Fibroblast of lung (primary cell): ENCODE measurements at regions not wholly inside any gene's neighbourhood (a gene's known extent, or its start where the extent isn't known, plus 50 kb on each side); places are given as distances from the start of the nearest gene placed in this dataset.
A peak's percentile ranks its signal among the peaks of the same experiment; 100 is the strongest.

ENCODE experiments used
- DNase-seq, 2 donors: peaks; one replicate each; pipeline versions ENCODE4 v3.0.0 to v3.0.0-alpha.2; 2010; ENCODE audit warnings: low read depth in 2 of 2
- H2AFZ ChIP-seq: 2 replicates; pipeline ENCODE4 v1.5.1; 2012; ENCODE audit warnings: low read length, control low read depth, inconsistent platforms
- H3K27ac ChIP-seq: 2 replicates; pipeline ENCODE4 v1.5.1; 2011; ENCODE audit warnings: low read length, control low read depth; ENCODE audit not compliant: insufficient read depth
- H3K27me3 ChIP-seq: 2 replicates; pipeline ENCODE4 v1.5.1; 2011; ENCODE audit warnings: mild to moderate bottlenecking, low read length; ENCODE audit not compliant: control insufficient read depth, insufficient read depth
- H3K36me3 ChIP-seq: 2 replicates; pipeline ENCODE4 v1.5.1; 2011; ENCODE audit warnings: low read length; ENCODE audit not compliant: control insufficient read depth, insufficient read depth
- H3K4me1 ChIP-seq: 2 replicates; pipeline ENCODE4 v1.5.1; 2011; ENCODE audit warnings: low read length; ENCODE audit not compliant: control insufficient read depth, insufficient read depth; ENCODE audit errors: extremely low read depth
- H3K4me2 ChIP-seq: 2 replicates; pipeline ENCODE4 v1.5.1; 2011; ENCODE audit warnings: low read length, control low read depth; ENCODE audit not compliant: insufficient read depth; ENCODE audit errors: extremely low read depth
- H3K4me3 ChIP-seq, 4 experiments: fragments of 200-600 bp in 1 of 4; sonication (generic) in 1 of 4; replicated peaks in 1 of 4; 2 replicates each; pipeline ENCODE4 v1.5.1; 2011 to 2016; ENCODE audit warnings: low read length in 4 of 4, low read depth in 3 of 4, mild to moderate bottlenecking in 3 of 4, control low read depth in 2 of 4, inconsistent platforms in 1 of 4, mixed read lengths in 1 of 4; ENCODE audit not compliant: insufficient read depth in 1 of 4; ENCODE audit errors: control extremely low read depth in 1 of 4
- H3K79me2 ChIP-seq: 2 replicates; pipeline ENCODE4 v1.5.1; 2012; ENCODE audit warnings: mild to moderate bottlenecking, low read length, inconsistent platforms; ENCODE audit not compliant: control insufficient read depth, insufficient read depth
- H3K9ac ChIP-seq: 2 replicates; pipeline ENCODE4 v1.5.1; 2011; ENCODE audit warnings: mild to moderate bottlenecking, low read length, control low read depth; ENCODE audit not compliant: insufficient read depth
- H3K9me3 ChIP-seq: 2 replicates; pipeline ENCODE4 v1.5.1; 2012; ENCODE audit warnings: low read depth, low read length; ENCODE audit not compliant: control insufficient read depth, insufficient read depth
- H4K20me1 ChIP-seq: 2 replicates; pipeline ENCODE4 v1.5.1; 2011; ENCODE audit warnings: low read length; ENCODE audit not compliant: control insufficient read depth, insufficient read depth; ENCODE audit errors: extremely low read depth
- EZH2 ChIP-seq: IDR thresholded peaks from 2 replicates; pipeline ENCODE4 v1.5.1; 2012; ENCODE audit warnings: low read length, control low read depth, mild to moderate bottlenecking; ENCODE audit errors: missing control alignments
- TF ChIP-seq, protein P1 (sequence below), 2 donors: IDR thresholded peaks in 1 of 2; conservative IDR thresholded peaks in 1 of 2; 1 replicate in 1 of 2; 2 replicates in 1 of 2; pipeline ENCODE4 v1.5.1; 2011 to 2012; ENCODE audit warnings: low read length in 2 of 2, control low read depth in 1 of 2, inconsistent platforms in 1 of 2, low read depth in 1 of 2, mild to moderate bottlenecking in 1 of 2

DNA sequence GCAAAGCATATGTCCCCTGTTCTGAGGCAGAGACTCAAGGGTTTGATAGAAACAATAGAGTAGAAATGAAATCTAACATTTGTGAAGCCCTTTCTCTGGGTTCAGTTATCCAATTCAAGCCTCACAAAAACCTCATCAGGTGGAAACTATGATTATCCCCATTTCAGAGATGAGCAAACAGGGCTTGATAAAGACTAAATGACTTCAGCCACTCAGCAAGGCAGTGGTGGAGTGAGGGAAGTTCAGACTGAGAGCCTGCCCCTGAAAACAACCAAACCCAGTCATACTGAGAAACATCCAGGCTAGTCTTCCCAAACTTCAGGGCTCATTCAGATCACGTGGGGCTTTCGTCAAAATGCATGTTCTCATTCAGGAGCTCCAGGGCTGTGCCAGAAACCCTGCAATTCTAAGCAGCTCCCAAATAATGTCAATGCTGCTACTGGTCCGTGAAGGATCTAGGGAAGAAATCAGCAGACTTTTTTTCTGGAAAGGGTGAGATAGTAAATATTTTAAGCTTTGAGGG, 109.6 kb upstream of the KIT start:
- Histone ChIP-seq H3K9me3 (no peaks in the 10 kb centered on the region), H3K4me2 (no peak overlapping the region), H3K79me2 (no peaks in the 10 kb centered on the region), H3K27me3 (no peaks in the 10 kb centered on the region), H4K20me1 (no peaks in the 10 kb centered on the region), H3K4me1 (no peaks in the 10 kb centered on the region), H3K27ac (no peak overlapping the region), H3K4me3 (no peak overlapping the region), H3K36me3 (no peaks in the 10 kb centered on the region), H2AFZ (no peak overlapping the region), H3K9ac (no peak overlapping the region)
- no peak for TF ChIP-seq EZH2
- TF ChIP-seq, protein P1, sequence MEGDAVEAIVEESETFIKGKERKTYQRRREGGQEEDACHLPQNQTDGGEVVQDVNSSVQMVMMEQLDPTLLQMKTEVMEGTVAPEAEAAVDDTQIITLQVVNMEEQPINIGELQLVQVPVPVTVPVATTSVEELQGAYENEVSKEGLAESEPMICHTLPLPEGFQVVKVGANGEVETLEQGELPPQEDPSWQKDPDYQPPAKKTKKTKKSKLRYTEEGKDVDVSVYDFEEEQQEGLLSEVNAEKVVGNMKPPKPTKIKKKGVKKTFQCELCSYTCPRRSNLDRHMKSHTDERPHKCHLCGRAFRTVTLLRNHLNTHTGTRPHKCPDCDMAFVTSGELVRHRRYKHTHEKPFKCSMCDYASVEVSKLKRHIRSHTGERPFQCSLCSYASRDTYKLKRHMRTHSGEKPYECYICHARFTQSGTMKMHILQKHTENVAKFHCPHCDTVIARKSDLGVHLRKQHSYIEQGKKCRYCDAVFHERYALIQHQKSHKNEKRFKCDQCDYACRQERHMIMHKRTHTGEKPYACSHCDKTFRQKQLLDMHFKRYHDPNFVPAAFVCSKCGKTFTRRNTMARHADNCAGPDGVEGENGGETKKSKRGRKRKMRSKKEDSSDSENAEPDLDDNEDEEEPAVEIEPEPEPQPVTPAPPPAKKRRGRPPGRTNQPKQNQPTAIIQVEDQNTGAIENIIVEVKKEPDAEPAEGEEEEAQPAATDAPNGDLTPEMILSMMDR (conservative IDR thresholded peaks at IDR 0.05 in 1 of 2, IDR thresholded peaks at IDR 0.05 in 1 of 2; ENCODE audit: low read depth in 1 of 2, low read length in 2 of 2): no peak
- DNase-seq: no peak

DNA sequence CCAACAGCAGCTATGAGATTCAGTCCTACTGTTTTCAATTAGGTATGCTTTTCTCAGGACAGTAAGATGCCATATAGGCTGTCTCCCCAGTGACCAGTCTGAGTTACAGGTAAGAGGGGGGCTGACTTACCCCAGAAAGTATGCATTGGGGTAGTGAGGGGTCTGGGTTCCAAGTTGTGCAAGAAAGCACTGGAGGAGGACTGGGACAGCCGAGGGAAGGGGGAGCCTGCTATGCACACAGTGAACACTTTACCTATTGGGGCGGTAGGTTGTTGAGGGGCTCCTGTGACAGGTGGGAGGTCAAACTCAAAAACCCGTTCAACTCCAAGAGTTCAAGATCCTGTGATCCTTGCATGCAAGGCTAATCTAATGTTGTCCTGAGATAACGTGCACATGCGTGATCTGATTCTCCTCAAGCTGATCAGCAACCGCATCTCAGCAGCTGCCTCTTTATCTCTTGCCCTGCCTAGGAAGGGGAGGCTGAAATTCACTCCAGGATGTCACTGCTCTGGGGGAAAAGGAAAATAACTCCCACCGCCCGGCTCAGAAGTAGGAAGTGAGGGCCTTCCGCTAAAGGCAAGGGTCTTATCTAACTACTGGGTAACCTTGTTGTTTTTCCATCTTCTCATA, 108.8 kb upstream of the KIT start:
- no peak overlapping the region for H2AFZ ChIP-seq
- TF ChIP-seq, protein P1 (conservative IDR thresholded peaks at IDR 0.05 in 1 of 2, IDR thresholded peaks at IDR 0.05 in 1 of 2; ENCODE audit: low read depth in 1 of 2, low read length in 2 of 2): no peak
- TF ChIP-seq EZH2: no peak
- no peak overlapping the region for H3K27ac ChIP-seq
- H3K36me3 ChIP-seq: no peaks in the 10 kb centered on the region
- DNase-seq: no peak
- no peaks in the 10 kb centered on the region for H3K4me1 ChIP-seq
- H3K4me3 ChIP-seq: no peak overlapping the region
- H3K27me3 ChIP-seq: no peaks in the 10 kb centered on the region
- no peaks in the 10 kb centered on the region for H4K20me1 ChIP-seq
- no peak overlapping the region for H3K4me2 ChIP-seq
- H3K9ac ChIP-seq: no peak overlapping the region
- H3K79me2 ChIP-seq: no peaks in the 10 kb centered on the region
- no peaks in the 10 kb centered on the region for H3K9me3 ChIP-seq

DNA sequence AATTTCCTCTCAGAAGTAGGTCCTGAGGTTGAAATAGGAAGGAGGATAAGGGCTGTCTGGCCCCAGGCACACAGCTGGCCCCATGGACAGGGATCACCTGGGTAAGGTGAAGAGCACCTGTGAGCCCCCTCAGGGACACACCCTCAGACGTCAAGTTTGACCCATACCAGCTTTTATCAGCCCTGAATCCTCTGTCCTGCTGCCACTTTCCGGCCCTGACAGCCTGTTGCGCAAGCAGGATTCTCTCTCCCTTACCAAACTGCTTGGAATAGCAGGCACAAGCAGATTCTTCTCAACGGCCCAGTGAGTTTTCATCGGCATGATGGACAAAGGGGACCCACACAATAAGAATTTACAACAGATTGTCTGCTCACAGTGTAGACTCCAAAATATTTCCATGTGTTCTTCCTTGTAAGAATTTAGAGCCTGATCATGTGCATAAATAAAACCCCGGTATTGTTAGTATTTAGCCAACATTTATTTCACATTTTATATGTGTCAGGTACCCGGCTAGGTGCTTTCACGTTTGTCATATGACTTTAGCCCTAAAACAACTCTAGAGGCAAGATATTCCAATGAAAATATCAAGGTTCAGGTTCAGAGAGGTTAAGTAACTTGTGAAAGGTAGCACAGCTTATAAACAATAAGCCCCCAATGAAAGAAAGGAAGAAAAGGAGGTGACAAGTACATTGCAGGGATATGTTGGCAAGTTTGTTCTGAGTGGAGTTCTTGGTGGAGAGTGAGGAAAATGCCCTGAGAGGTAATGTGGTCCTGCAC, 107.2 kb upstream of the KIT start:
- Histone ChIP-seq H3K36me3 (no peaks in the 10 kb centered on the region), H3K4me3 (no peak overlapping the region), H4K20me1 (no peaks in the 10 kb centered on the region), H3K4me2 (no peak overlapping the region), H3K4me1 (no peaks in the 10 kb centered on the region), H3K27ac (no peak overlapping the region), H3K27me3 (no peaks in the 10 kb centered on the region), H3K9ac (no peak overlapping the region), H2AFZ (no peak overlapping the region), H3K9me3 (no peaks in the 10 kb centered on the region), H3K79me2 (no peaks in the 10 kb centered on the region)
- TF ChIP-seq, protein P1 (conservative IDR thresholded peaks at IDR 0.05 in 1 of 2, IDR thresholded peaks at IDR 0.05 in 1 of 2; ENCODE audit: low read depth in 1 of 2, low read length in 2 of 2): no peak
- TF ChIP-seq EZH2: no peak
- peak in 1 of 2 donors; percentile 33 for DNase-seq
